HG02588 (cell line): ENCODE measurements at regions not wholly inside any gene's neighbourhood (a gene's known extent, or its start where the extent isn't known, plus 50 kb on each side); places are given as distances from the start of the nearest gene placed in this dataset.

ENCODE experiments used
- ATAC-seq: cut with Tn5 transposase; IDR thresholded peaks from one replicate; pipeline ENCODE4 v1.9.1; 2021; ENCODE audit warnings: mild to moderate bottlenecking, moderate library complexity; ENCODE audit not compliant: unreplicated experiment

- ATAC-seq, result no peak
Observed at GRCh38 chr7:42761486-42761885, 150.4 kb downstream of the C7orf25 start.

DNA sequence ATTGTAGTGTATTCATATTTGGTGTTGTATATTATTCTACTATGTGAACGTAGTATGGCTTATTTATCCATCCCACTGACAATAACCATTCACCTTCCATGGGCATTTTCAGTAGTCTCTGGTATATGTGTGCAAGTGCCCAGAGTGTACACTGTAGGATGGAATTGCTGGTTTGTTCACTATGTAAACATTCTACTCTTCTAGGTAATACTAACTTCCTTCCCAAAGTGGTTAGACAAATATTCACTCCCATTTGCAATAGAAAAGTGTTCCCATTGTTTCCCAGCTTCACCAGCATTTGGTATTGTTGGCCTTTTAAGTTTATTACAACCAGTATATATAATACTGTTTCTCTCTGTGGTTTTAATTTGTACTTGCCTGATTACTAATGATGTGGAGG, 153.7 kb downstream of the C7orf25 start:
- no peak for ATAC-seq

GRCh38 chr7:42756841-42757240, 155.0 kb downstream of the C7orf25 start:
- ATAC-seq, result no peak

- ATAC-seq, result no peak
Observed at GRCh38 chr7:42753811-42754363, 158.0 kb downstream of the C7orf25 start.

GRCh38 chr7:42753367-42753766, 158.5 kb downstream of the C7orf25 start:
- no peak for ATAC-seq

GRCh38 chr7:42750172-42750571, 161.7 kb downstream of the C7orf25 start:
- ATAC-seq, result no peak

GRCh38 chr7:42747044-42747443, 164.8 kb downstream of the C7orf25 start:
- no peak for ATAC-seq

GRCh38 chr7:42746214-42746613, 165.7 kb downstream of the C7orf25 start:
- ATAC-seq, result no peak

DNA sequence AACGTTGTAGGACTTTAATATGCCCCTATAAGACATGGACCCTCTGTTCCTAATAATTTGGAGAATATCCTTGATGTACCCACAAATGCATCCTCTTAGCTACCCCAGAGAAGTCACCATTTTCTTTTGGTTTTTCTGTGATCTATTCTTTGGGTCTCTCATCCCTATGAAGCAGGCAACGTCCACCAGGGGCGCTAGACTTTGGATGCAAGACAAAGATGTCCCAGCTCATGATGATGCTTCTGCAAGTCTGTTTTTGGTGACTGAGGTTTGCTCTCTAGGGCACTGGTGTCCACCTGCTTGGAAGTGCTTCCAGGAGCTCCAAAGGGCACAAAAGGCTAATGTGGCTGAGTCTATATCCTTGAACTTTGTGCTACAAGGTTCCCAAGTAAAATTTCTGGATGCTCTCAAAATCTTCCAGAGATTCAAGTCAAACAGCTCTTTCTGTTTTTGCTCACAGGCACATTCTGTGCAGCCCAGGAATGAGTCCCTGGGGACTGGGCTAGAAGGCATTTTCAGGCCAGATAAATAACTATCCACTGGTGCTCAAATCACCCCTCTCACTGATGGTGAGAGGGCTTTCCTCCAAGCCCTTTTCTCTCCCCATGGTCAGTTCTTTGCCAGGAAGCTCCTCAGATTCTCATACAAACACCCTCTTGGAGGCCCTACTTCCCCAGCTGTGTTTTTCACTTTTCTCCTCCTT, 166.4 kb downstream of the C7orf25 start:
- ATAC-seq, result no peak

DNA sequence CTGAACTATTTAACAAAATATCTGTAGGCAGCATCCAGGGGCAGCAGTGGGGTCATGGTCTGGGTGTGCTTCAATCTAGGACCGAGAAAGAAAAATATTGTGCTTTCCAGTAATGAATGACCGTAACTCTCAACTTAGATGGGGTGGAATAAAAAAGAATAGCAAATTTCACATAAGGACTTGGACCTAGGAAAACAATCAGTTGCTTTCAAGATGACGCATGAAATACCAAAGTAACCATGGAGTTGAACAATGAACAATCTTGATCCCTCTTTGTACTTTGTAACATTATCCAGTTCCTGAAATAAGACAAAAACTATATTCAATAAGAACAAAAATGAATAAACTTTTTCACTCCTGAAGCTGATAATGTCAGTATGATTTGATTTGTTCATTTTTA, 167.1 kb downstream of the C7orf25 start:
- ATAC-seq, result no peak

DNA sequence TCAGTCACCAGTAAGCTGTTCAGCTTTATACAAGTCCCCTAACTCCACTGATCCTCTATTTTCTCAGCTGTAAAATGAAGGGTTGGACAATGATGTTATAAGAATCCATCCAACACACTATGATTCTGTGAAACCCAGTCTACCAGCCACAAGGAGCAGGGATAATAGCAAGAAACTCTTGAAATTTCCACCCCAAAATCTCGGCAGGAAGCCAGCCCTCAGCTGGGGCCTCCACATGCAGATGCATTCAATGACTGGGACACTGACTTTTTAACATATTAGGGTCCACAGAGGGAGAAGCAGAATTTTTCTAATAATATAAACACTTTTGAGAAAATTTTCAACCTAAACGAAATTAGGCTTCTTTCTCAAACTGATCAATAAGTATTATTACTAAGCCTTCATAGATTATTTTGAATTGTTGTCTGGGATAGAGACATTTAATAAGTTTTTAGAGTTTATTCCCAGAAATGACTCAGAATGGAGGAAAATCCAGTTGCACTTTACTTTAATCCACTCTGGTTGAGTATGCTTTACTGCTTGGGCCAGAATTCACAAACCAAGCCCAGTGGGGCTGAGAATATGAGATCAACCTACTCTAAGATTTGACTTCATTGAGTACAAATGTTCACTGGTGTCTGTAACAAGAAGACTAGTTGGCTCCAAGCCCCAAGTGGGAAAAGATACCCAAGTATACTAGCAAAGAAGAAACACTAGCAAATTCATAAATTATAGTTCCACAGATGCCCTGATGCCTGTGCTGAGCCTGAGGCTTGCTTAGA, 168.6 kb downstream of the C7orf25 start:
- no peak for ATAC-seq

- ATAC-seq, result no peak
Observed at GRCh38 chr7:42742318-42742717, 169.6 kb downstream of the C7orf25 start.

- no peak for ATAC-seq
Observed at GRCh38 chr7:42740408-42740807, 171.5 kb downstream of the C7orf25 start.

GRCh38 chr7:42739638-42740037, 172.2 kb downstream of the C7orf25 start:
- no peak for ATAC-seq

GRCh38 chr7:42736931-42737330, 174.9 kb downstream of the C7orf25 start:
- no peak for ATAC-seq

- no peak for ATAC-seq
Observed at GRCh38 chr7:42735081-42735480, 176.8 kb downstream of the C7orf25 start.

DNA sequence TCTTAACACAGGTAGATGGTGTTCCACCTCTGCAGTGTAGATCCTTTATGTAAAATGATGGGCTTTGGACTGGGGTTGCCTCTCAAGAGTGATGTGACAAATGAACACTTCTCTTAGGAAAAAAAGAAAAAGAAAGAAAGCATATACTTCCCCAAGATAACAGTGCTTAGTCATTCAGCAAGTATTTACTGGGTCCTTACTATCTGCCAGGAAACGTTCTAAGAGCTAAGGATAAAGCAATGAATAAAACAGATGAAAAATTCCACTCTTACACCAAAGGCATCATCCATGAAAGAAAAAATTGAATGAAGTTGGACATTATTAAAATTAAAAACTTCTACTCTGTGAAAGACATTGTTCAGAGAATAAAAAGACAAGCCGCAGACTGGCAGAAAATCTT, 177.3 kb downstream of the C7orf25 start:
- no peak for ATAC-seq

DNA sequence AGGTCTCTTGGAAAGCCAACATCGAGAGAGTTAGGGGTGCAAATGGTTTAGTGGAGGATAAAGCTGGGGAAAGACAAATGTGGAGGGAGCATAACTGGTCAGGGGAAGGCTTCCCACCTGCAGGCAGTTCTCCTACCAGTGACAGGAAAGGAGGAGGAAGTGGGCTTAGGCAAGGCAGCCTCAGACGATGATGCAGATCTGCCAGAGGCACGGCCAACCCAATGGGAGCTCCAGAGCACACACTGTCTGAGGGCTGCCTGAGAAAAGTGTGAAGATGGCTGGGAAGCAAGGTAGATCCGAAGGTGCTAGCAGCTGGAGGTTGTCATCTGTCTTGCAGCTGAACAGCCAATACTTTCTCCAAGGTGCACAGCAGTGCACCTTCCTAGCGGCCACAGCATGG, 178.8 kb downstream of the C7orf25 start:
- ATAC-seq, result no peak

DNA sequence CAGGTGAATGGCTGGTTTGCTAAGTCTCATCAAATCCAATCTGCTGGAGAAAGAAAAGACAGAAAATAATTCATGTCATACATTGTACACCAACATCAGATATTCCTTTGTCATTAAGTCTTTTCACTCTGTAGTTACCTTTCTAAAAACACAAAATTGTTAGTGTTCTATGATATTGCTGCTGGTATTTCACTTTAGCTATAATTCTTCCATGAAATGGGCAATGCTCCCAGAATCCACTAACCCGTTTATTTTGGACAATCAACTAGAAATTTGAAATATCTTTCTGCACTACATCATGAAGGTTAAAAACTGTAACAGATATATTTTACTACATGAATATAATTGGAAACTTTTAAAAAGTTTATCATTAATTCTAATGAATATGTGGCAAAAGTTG, 181.3 kb downstream of the C7orf25 start:
- no peak for ATAC-seq

GRCh38 chr7:42729053-42729765, 182.7 kb downstream of the C7orf25 start:
- no peak for ATAC-seq

GRCh38 chr7:42727451-42727850, 184.4 kb downstream of the C7orf25 start:
- ATAC-seq, result no peak
